Astrocyte of the cerebellum (primary cell): ENCODE measurements at regions not wholly inside any gene's neighbourhood (a gene's known extent, or its start where the extent isn't known, plus 50 kb on each side); places are given as distances from the start of the nearest gene placed in this dataset.

ENCODE experiments used
- DNase-seq: peaks from one replicate; pipeline ENCODE4 v3.0.0-alpha.2; 2011; ENCODE audit warnings: low read depth
- H3K4me3 ChIP-seq: 2 replicates; pipeline ENCODE4 v1.5.1; 2011; ENCODE audit warnings: mild to moderate bottlenecking, low read depth, low read length, moderate library complexity
- CTCF ChIP-seq: IDR thresholded peaks from 2 replicates; pipeline ENCODE4 v1.5.1; 2012; ENCODE audit warnings: low read length, low read depth, moderate library complexity, mild to moderate bottlenecking; ENCODE audit errors: missing control alignments
- in situ Hi-C: cut with HindIII; loops from 2 replicates; pipeline ENCODE4 v1.10.0; 2017; ENCODE audit warnings: low sequenced_read_pairs

GRCh38 chr13:42373048-42373812 is 101.3 kb downstream of the AKAP11 start:
- in situ Hi-C loops = no loop called here
- no peak for TF ChIP-seq CTCF
- no peak for DNase-seq
- no peak overlapping the region for H3K4me3 ChIP-seq

GRCh38 chr13:42375663-42376062 is 103.7 kb downstream of the AKAP11 start:
- no peak for TF ChIP-seq CTCF
- no peak for DNase-seq
- in situ Hi-C loops = no loop called here
- no peak overlapping the region for H3K4me3 ChIP-seq

- H3K4me3 ChIP-seq = no peak overlapping the region
- in situ Hi-C loops = no loop called here
- DNase-seq = no peak
- no peak for TF ChIP-seq CTCF
These were observed 105.9 kb downstream of the AKAP11 start for GRCh38 chr13:42377640-42378382.

- no peak for DNase-seq
- in situ Hi-C loops = no loop called here
- no peak for TF ChIP-seq CTCF
- H3K4me3 ChIP-seq = no peak overlapping the region
These were observed 106.4 kb downstream of the AKAP11 start for GRCh38 chr13:42378383-42378780.

- TF ChIP-seq CTCF = no peak
- in situ Hi-C loops = no loop called here
- no peak overlapping the region for H3K4me3 ChIP-seq
- no peak for DNase-seq
These were observed 107.3 kb downstream of the AKAP11 start for GRCh38 chr13:42379241-42379640.

- DNase-seq = no peak
- no peak for TF ChIP-seq CTCF
- H3K4me3 ChIP-seq = no peak overlapping the region
- in situ Hi-C loops = no loop called here
These were observed 108.6 kb downstream of the AKAP11 start for GRCh38 chr13:42380420-42381164.
